ENCODE measurements at regions not wholly inside any gene's neighbourhood (a gene's known extent, or its start where the extent isn't known, plus 50 kb on each side); places are given as distances from the start of the nearest gene placed in this dataset.
"Not testable (repeated sequence)": the region's sequence is repeated elsewhere in the genome, so short reads cannot be mapped to it uniquely, and the experiment has no call there.

- DNase-seq, result no peak
Observed at GRCh38 chrX:117653396-117653795, 463.2 kb downstream of the KLHL13 start.

GRCh38 chrX:117645639-117646038 lies 471.0 kb downstream of the KLHL13 start:
- no peak for DNase-seq

GRCh38 chrX:117641913-117642656 lies 474.5 kb downstream of the KLHL13 start:
- DNase-seq, result no peak

GRCh38 chrX:117636826-117637225 lies 479.8 kb downstream of the KLHL13 start:
- no peak for DNase-seq

- no peak for DNase-seq
Observed at GRCh38 chrX:117633277-117633676, 483.3 kb downstream of the KLHL13 start.

GRCh38 chrX:117628381-117628780 lies 488.2 kb downstream of the KLHL13 start:
- no peak for DNase-seq

GRCh38 chrX:117610806-117611205 lies 505.8 kb downstream of the KLHL13 start:
- DNase-seq, result no peak

GRCh38 chrX:117610049-117610448 lies 506.6 kb downstream of the KLHL13 start:
- DNase-seq, result no peak

GRCh38 chrX:117607561-117607960 lies 509.0 kb downstream of the KLHL13 start:
- DNase-seq, result no peak

GRCh38 chrX:117606101-117606500 lies 510.5 kb downstream of the KLHL13 start:
- not testable (repeated sequence) for DNase-seq

- no peak for DNase-seq
Observed at GRCh38 chrX:117570160-117570559, 546.5 kb downstream of the KLHL13 start.

- DNase-seq, result no peak
Observed at GRCh38 chrX:117568238-117568637, 548.4 kb downstream of the KLHL13 start.

- DNase-seq, result no peak
Observed at GRCh38 chrX:117543885-117544284, 572.7 kb downstream of the KLHL13 start.

- DNase-seq, result no peak
Observed at GRCh38 chrX:117539090-117539418, 577.6 kb downstream of the KLHL13 start.

GRCh38 chrX:117538178-117539089 lies 578.2 kb downstream of the KLHL13 start:
- no peak for DNase-seq

- DNase-seq, result no peak
Observed at GRCh38 chrX:117532339-117532738, 584.3 kb downstream of the KLHL13 start.

- DNase-seq, result no peak
Observed at GRCh38 chrX:117522725-117523700, 593.6 kb downstream of the KLHL13 start.

- DNase-seq, result no peak
Observed at GRCh38 chrX:117517994-117518393, 598.6 kb downstream of the KLHL13 start.

GRCh38 chrX:117511379-117511778 lies 605.2 kb downstream of the KLHL13 start:
- DNase-seq, result no peak

GRCh38 chrX:117510453-117510852 lies 606.2 kb downstream of the KLHL13 start:
- DNase-seq, result no peak

GRCh38 chrX:117508021-117508420 lies 608.6 kb downstream of the KLHL13 start:
- DNase-seq, result peak; percentile 29 to 53

- no peak for DNase-seq
Observed at GRCh38 chrX:117487421-117487820, 629.2 kb downstream of the KLHL13 start.

- no peak for DNase-seq
Observed at GRCh38 chrX:117483950-117484349, 632.7 kb downstream of the KLHL13 start.

Data from NCI-H1930 (cell line).